ENCODE measurements at regions not wholly inside any gene's neighbourhood (a gene's known extent, or its start where the extent isn't known, plus 50 kb on each side); places are given as distances from the start of the nearest gene placed in this dataset.
"Not testable (repeated sequence)": the region's sequence is repeated elsewhere in the genome, so short reads cannot be mapped to it uniquely, and the experiment has no call there.

GRCh38 chr12:131591714-131592709 is 118.9 kb upstream of the SFSWAP start:
- DNase-seq, result no peak

DNA sequence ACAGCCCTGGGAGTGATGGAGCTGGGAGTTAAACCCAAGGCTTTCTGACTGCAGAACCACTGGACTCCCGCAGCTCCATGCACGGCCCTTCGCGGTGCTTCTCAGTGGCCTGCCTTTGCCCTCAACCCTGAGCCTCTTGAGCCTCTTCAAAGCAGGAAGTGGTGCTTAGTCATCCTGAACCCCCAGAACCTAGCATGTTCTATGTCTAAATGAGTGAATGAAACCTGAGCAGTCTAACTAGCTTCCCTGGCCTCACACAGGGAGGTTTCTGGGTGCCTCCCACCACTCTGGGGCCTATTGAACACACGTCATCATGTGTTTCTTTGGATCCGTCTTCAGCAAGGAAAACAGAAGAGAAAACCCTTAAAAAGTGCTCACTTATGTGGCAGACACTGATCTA is 117.9 kb upstream of the SFSWAP start:
- DNase-seq, result peak; percentile 93

GRCh38 chr12:131593406-131593805 is 117.5 kb upstream of the SFSWAP start:
- no peak for DNase-seq

DNA sequence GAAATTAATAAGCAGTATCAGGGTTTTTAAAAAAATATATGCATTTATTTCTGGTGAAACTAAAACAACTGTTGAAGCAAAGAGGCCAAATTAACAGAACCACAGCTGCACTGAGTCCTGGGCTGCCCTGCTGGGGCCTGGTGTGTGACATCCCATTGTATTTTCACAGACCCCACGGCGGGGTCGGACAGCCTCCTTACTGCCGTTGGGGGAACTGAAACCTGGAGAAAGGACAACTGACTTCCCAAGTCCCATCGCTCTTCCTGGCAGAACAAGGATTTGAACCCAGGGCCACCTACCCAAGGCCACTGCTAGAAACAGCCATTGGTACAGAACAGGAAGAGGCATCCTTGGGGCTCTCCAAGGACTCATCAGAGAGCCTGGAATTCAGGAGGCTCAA is 114.8 kb upstream of the SFSWAP start:
- DNase-seq, result no peak

DNA sequence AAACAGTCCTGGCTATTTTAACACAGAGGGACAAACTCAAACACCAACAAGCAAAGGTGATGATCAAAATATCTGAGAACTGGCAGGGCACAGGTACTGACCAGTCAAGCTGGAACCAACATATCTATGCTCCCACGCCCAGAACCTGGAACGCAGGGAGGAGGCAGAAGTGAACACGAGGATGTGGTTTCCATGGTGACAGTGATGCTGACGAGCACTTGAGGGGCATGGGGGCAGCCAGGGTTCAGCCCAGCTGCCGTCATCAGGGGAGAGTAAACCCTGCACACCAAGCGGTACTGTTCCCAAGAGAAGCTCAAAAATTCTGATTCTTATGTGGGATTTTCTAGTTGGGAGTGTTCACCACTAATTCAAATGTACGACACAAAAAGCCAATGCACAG is 113.6 kb upstream of the SFSWAP start:
- DNase-seq, result no peak

- DNase-seq, result no peak
Measured at GRCh38 chr12:131598717-131599116, 112.2 kb upstream of the SFSWAP start.

- DNase-seq, result peak; percentile 64
Measured at GRCh38 chr12:131599190-131600159, 111.4 kb upstream of the SFSWAP start.

DNA sequence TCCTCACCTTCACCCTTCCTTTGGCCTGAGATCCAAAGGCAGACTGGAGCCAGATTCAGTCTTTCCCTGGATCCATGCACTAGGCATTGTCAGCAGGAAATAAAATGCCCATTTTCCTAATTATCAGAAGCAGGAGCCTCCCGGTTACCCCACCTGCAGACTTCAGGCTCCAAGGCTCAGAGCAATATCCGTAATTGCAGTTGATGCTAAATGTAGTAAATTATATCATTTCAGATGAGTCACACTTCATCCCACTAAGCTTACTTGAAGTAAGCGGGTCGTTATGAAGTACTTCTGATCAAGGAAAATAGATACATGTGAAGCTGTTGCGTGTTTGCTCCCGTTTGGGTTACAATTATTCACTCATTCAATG is 110.7 kb upstream of the SFSWAP start:
- peak; percentile 7 for DNase-seq

GRCh38 chr12:131601499-131601898 is 109.4 kb upstream of the SFSWAP start:
- not testable (repeated sequence) for DNase-seq

DNA sequence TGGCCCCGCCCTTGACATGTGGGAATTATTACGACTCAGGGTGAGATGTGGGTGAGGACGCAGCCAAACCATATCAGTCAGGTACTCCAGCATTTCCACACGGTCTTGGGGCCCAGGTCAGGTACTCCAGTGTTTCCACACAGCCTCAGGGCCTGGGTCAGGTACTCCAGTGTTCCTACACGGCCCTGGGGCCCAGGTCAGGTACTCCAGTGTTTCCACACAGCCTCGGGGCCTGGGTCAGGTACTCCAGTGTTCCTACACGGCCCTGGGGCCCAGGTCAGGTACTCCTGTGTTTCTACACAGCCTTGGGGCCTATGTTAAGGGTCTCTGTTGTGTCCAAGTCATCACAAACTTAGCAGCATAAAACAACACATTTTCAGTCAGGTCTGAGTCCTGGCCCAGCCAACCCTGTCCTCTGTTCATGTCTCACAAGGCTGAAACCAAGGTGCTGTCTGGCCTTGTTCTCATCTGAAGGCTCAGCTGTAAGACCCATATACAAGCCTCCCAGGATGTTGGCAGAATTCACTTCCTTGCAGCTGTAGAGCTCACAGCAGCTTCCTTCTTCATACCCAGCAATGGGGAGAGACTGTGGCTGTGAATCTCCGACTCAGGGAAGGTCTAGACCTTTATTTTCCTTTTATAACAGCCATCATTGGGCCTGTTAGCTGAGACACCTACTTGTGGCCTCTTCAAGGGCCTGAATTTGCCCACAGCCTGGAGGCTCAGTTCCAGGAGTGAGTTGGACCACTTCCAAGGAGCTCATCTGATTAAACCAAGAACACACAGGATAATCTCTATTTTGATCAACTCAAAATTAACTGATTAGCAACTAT is 107.6 kb upstream of the SFSWAP start:
- DNase-seq, result peak; percentile 39

GRCh38 chr12:131603939-131604795 is 106.7 kb upstream of the SFSWAP start:
- peak; percentile 71 for DNase-seq

DNA sequence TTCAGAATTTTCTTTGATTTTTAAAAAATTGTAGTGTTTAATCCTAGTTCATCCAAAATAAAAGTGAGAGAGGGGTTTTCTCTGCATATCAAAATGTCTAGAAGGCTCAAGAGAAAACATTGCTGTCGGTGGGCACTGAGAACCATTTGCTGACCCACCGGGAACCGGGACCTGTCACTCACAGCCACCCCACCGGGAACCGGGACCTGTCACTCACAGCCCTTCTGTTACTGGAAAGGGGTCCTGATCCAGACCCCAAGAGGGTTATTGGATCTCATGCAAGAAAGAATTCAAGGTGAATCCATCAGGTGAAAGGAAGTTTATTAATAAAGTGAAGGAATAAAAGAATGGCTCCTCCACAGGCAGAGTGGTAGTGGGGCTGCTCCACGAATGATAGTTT is 106.0 kb upstream of the SFSWAP start:
- no peak for DNase-seq

DNA sequence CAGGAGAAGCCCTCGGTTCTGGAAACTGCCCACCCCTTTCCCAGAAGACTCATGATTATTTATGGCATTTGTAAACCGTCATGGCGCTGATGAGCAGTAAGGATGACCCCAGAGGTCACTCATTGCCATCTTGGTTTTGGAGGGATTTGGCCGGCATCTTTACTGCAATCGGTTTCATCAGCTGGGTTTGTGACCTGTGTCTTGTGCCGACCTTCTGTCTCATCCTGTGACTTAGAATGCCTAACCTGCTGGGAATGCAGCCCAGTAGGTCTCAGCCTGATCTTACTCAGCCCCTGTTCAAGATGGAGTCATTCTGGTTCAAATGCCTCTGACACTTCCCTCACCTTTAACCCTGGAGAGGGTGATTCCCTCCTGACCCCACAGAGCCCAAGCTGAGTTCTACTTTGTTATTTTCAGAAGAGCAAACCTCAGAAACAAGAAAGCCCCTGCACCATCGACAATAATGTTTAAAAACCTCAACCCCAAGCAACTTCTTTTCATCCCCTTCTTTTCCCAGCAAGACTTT is 105.5 kb upstream of the SFSWAP start:
- DNase-seq, result no peak

- DNase-seq, result peak; percentile 79
Measured at GRCh38 chr12:131606218-131606901, 104.5 kb upstream of the SFSWAP start.

- peak; percentile 67 for DNase-seq
Measured at GRCh38 chr12:131607658-131608447, 103.0 kb upstream of the SFSWAP start.

DNA sequence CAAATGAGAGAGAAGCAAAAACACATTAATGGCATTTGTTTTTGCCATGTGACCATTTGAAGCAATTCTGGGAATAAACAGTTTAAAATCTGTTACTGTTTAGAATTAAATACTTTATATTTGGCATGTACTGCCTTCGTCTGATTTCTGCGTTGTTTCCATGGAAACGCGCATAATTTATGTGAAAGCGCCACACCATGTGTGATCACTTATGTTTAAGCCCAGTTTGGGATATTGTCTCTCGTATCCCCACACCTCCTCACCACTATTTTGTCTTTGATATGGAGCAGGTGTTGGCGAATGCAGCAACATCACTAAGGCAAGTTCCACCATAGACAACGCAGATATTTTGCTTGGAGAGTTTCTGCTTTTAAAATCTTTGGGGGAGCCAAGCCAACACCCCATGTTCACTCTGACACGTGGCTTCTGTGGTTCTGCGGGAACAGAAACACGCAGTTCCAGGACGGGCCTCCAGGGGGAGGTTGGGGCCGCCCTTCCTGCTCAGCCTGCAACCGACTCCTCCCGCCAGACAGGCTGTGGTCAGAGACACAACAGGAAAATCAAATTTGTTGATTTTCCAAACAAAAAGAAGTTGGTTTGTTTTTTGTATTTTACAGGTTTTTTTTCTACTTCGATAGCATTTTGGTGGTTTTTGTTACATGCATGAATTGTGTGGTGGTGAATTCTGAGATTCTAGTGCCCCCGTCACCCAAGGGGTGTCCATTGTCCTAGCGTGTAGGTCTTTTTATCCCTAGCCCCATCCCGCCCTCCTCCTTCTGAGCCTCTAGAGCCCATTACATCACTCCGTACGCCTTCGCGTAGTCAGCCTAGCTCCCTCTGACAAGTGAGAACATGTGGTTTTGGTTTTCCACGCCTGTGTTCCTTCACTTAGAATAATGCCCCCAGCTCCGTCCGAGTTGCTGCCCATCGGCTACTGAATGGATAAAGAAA is 101.9 kb upstream of the SFSWAP start:
- DNase-seq, result peak; percentile 55

DNA sequence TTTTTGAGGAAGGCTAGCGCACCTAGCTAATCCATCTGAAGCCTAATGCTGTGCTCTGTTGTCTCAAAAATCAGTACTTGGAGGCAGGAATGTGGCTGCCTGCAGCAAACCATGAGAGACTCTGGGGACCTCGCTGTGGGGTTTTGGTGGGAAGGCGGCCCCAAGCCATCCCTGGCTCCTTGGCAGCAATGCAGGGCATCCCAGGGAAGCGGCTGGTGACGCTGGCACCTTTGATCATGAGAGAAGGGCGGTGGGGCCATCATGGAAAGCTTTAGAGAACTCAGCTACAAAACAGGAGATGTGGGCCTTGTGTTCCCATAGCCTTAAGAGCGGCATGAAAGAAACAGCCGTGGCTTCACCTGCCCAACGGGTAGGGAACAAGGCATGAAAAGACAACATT is 101.1 kb upstream of the SFSWAP start:
- DNase-seq, result no peak

GRCh38 chr12:131610181-131610580 is 100.7 kb upstream of the SFSWAP start:
- no peak for DNase-seq

- DNase-seq, result no peak
Measured at GRCh38 chr12:131610891-131611290, 100.0 kb upstream of the SFSWAP start.
